HepG2 (cell line): ENCODE measurements at regions not wholly inside any gene's neighbourhood (a gene's known extent, or its start where the extent isn't known, plus 50 kb on each side); places are given as distances from the start of the nearest gene placed in this dataset.

Source experiments
- KDM2A ChIP-seq: sonication (generic); formaldehyde crosslinking; IDR thresholded peaks from 2 replicates; pipeline ENCODE4 v1.4.0; 2020; ENCODE audit warnings: low read depth, missing genetic modification reagents, borderline replicate concordance
- KDM4B ChIP-seq: sonication (generic); formaldehyde crosslinking; IDR thresholded peaks from 2 replicates; pipeline ENCODE4 v1.4.0; 2020; ENCODE audit warnings: missing genetic modification reagents
- POLR2AphosphoS5 ChIP-seq: IDR thresholded peaks from 2 replicates; pipeline ENCODE4 v1.6.1; 2012; ENCODE audit warnings: low read depth, low read length
- TBP ChIP-seq: sonication (generic); formaldehyde crosslinking; IDR thresholded peaks from 2 replicates; pipeline ENCODE4 v1.5.0; 2020; ENCODE audit warnings: missing genetic modification reagents
- TP53 ChIP-seq: sonication (generic); formaldehyde crosslinking; conservative IDR thresholded peaks from 2 replicates; pipeline ENCODE4 v1.4.0; 2020; ENCODE audit warnings: missing genetic modification reagents

DNA sequence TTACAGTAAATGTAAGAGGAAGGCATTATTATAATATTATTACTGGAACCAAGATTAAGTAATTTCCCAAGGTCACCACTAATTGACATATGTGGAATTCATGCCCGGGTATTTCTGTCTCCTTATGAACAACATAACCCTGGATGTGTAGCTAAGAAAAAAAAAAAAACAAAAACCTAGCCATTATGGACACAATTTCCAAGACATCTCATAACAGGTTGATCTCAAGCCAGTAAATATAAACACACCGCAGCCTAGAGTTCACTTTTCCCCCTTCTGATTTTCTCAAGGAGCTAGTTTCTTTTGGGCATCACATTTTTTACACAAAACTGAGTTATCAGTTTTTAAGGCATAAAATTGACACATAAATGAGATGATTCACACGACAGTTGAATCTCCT is 306.5 kb upstream of the RSPO3 start:
- TF ChIP-seq KDM2A: no peak
- TF ChIP-seq KDM4B (CRISPR knock-in tag): no peak
- TF ChIP-seq TBP (CRISPR knock-in tag): no peak
- TF ChIP-seq TP53 (CRISPR knock-in tag): no peak
- TF ChIP-seq POLR2AphosphoS5: no peak
